Fibroblast of lung (primary cell): ENCODE measurements at regions not wholly inside any gene's neighbourhood (a gene's known extent, or its start where the extent isn't known, plus 50 kb on each side); places are given as distances from the start of the nearest gene placed in this dataset.

ENCODE experiments used
- EZH2 ChIP-seq: IDR thresholded peaks from 2 replicates; pipeline ENCODE4 v1.5.1; 2012; ENCODE audit warnings: low read length, control low read depth, mild to moderate bottlenecking; ENCODE audit errors: missing control alignments
- TF ChIP-seq, protein P1 (sequence below), 2 donors: IDR thresholded peaks in 1 of 2; conservative IDR thresholded peaks in 1 of 2; 1 replicate in 1 of 2; 2 replicates in 1 of 2; pipeline ENCODE4 v1.5.1; 2011 to 2012; ENCODE audit warnings: low read length in 2 of 2, control low read depth in 1 of 2, inconsistent platforms in 1 of 2, low read depth in 1 of 2, mild to moderate bottlenecking in 1 of 2

DNA sequence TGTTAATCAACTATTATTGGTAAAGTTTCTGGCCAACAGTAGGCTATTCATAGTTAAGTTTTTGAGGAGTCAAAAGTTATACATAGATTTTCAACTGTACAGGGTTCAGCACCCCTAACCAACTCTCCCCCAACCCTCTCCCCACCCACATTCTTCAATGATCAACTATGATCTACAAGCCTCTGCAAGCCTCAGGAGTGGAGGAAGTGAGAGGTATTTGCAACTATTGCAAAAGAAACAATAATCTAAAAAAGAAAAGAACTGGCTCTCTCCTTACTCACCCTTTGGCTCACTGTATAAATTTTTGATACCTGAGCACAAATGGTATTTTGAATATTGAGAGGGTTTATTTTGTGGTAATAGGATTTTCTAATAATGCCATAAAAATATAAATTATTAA, 179.8 kb downstream of the IPMK start:
- TF ChIP-seq, protein P1, sequence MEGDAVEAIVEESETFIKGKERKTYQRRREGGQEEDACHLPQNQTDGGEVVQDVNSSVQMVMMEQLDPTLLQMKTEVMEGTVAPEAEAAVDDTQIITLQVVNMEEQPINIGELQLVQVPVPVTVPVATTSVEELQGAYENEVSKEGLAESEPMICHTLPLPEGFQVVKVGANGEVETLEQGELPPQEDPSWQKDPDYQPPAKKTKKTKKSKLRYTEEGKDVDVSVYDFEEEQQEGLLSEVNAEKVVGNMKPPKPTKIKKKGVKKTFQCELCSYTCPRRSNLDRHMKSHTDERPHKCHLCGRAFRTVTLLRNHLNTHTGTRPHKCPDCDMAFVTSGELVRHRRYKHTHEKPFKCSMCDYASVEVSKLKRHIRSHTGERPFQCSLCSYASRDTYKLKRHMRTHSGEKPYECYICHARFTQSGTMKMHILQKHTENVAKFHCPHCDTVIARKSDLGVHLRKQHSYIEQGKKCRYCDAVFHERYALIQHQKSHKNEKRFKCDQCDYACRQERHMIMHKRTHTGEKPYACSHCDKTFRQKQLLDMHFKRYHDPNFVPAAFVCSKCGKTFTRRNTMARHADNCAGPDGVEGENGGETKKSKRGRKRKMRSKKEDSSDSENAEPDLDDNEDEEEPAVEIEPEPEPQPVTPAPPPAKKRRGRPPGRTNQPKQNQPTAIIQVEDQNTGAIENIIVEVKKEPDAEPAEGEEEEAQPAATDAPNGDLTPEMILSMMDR (conservative IDR thresholded peaks at IDR 0.05 in 1 of 2, IDR thresholded peaks at IDR 0.05 in 1 of 2; ENCODE audit: low read depth in 1 of 2, low read length in 2 of 2), result no peak
- no peak for TF ChIP-seq EZH2
